ENCODE measurements at regions not wholly inside any gene's neighbourhood (a gene's known extent, or its start where the extent isn't known, plus 50 kb on each side); places are given as distances from the start of the nearest gene placed in this dataset.

GRCh38 chr2:78532762-78533379 lies 492.6 kb upstream of the REG3G start:
- Histone ChIP-seq H3K36me3 (ENCODE audit: insufficient read depth, low read length) (no peaks in the 10 kb centered on the region), H3K4me3 (ENCODE audit: insufficient read depth, low read length) (no peak overlapping the region), H3K27ac (ENCODE audit: low read depth, low read length) (no peak overlapping the region), H3K27me3 (ENCODE audit: insufficient read depth, low read length) (no peaks in the 10 kb centered on the region), H3K9me3 (ENCODE audit: low read depth, low read length) (no peaks in the 10 kb centered on the region), H4K20me1 (ENCODE audit: insufficient read depth, low read length) (no peaks in the 10 kb centered on the region), H3K4me2 (ENCODE audit: insufficient read depth, low read length) (no peak overlapping the region), H2AFZ (ENCODE audit: low read length) (no peak overlapping the region), H3K4me1 (ENCODE audit: insufficient read depth, low read length) (no peaks in the 10 kb centered on the region), H3K79me2 (ENCODE audit: insufficient read depth, low read length) (no peaks in the 10 kb centered on the region)
- TF ChIP-seq CTCF (IDR thresholded peaks at IDR 0.05; ENCODE audit: extremely low read depth, low read depth, low read length), result no peak
- DNase-seq (ENCODE audit: insufficient read length, low spot score, missing footprints), result no peak

DNA sequence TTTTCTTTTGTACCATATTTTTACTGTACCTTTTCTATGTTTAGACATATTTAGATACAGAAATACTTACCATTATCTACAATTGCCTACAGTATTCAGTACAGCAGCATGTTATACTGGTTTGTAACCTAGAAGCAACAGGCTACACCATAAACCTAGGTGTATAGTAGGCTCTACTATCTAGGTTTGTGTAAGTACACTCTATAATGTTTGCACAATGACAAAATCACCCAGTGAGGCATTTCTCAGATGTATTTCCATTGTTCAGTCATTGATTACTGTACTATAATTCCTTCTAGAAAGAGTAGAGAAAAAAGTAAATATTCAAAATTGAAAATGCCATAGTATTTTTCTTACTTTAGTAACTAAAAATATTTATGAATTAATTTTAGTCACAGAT lies 490.1 kb upstream of the REG3G start:
- Histone ChIP-seq H3K9me3 (ENCODE audit: low read depth, low read length) (no peaks in the 10 kb centered on the region), H3K27me3 (ENCODE audit: insufficient read depth, low read length) (no peaks in the 10 kb centered on the region), H3K4me3 (ENCODE audit: insufficient read depth, low read length) (no peak overlapping the region), H4K20me1 (ENCODE audit: insufficient read depth, low read length) (no peaks in the 10 kb centered on the region), H3K79me2 (ENCODE audit: insufficient read depth, low read length) (no peaks in the 10 kb centered on the region), H3K4me2 (ENCODE audit: insufficient read depth, low read length) (no peak overlapping the region), H3K27ac (ENCODE audit: low read depth, low read length) (no peak overlapping the region), H2AFZ (ENCODE audit: low read length) (no peak overlapping the region), H3K4me1 (ENCODE audit: insufficient read depth, low read length) (no peaks in the 10 kb centered on the region), H3K36me3 (ENCODE audit: insufficient read depth, low read length) (no peaks in the 10 kb centered on the region)
- TF ChIP-seq CTCF (IDR thresholded peaks at IDR 0.05; ENCODE audit: extremely low read depth, low read depth, low read length), result no peak
- DNase-seq (ENCODE audit: insufficient read length, low spot score, missing footprints), result no peak

- Histone ChIP-seq H3K27me3 (ENCODE audit: insufficient read depth, low read length) (no peaks in the 10 kb centered on the region), H2AFZ (ENCODE audit: low read length) (no peak overlapping the region), H3K79me2 (ENCODE audit: insufficient read depth, low read length) (no peaks in the 10 kb centered on the region), H4K20me1 (ENCODE audit: insufficient read depth, low read length) (no peaks in the 10 kb centered on the region), H3K4me1 (ENCODE audit: insufficient read depth, low read length) (no peaks in the 10 kb centered on the region), H3K9me3 (ENCODE audit: low read depth, low read length) (no peaks in the 10 kb centered on the region), H3K36me3 (ENCODE audit: insufficient read depth, low read length) (no peaks in the 10 kb centered on the region), H3K27ac (ENCODE audit: low read depth, low read length) (no peak overlapping the region), H3K4me3 (ENCODE audit: insufficient read depth, low read length) (no peak overlapping the region), H3K4me2 (ENCODE audit: insufficient read depth, low read length) (no peak overlapping the region)
- TF ChIP-seq CTCF (IDR thresholded peaks at IDR 0.05; ENCODE audit: extremely low read depth, low read depth, low read length), result no peak
- no peak for DNase-seq (ENCODE audit: insufficient read length, low spot score, missing footprints)
Observed at GRCh38 chr2:78538322-78538721, 487.2 kb upstream of the REG3G start.

DNA sequence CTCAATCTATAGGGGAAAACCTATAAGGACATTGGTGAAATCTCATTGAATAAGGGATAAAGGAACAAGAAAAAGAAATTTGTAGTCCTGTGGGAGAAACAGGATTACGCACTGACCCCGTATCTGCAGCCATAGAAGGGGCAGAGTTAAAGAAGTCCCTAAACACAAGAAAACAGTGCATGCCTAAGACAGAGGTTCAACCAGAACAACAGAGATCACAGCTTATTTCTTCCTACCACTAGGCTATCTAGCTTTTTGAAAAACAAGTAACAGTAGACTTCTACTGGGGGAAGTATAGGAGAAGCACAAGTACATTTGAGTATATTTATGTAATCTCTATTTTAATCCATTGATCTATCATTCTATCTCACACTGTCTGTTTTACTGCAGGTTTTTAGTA lies 485.2 kb upstream of the REG3G start:
- no peak for DNase-seq (ENCODE audit: insufficient read length, low spot score, missing footprints)
- Histone ChIP-seq H3K4me2 (ENCODE audit: insufficient read depth, low read length) (no peak overlapping the region), H3K4me1 (ENCODE audit: insufficient read depth, low read length) (no peaks in the 10 kb centered on the region), H3K79me2 (ENCODE audit: insufficient read depth, low read length) (no peaks in the 10 kb centered on the region), H4K20me1 (ENCODE audit: insufficient read depth, low read length) (no peaks in the 10 kb centered on the region), H2AFZ (ENCODE audit: low read length) (no peak overlapping the region), H3K27ac (ENCODE audit: low read depth, low read length) (no peak overlapping the region), H3K9me3 (ENCODE audit: low read depth, low read length) (no peaks in the 10 kb centered on the region), H3K36me3 (ENCODE audit: insufficient read depth, low read length) (no peaks in the 10 kb centered on the region), H3K27me3 (ENCODE audit: insufficient read depth, low read length) (no peaks in the 10 kb centered on the region), H3K4me3 (ENCODE audit: insufficient read depth, low read length) (no peak overlapping the region)
- TF ChIP-seq CTCF (IDR thresholded peaks at IDR 0.05; ENCODE audit: extremely low read depth, low read depth, low read length), result no peak
